OCI-LY1 (cell line): ENCODE measurements at regions not wholly inside any gene's neighbourhood (a gene's known extent, or its start where the extent isn't known, plus 50 kb on each side); places are given as distances from the start of the nearest gene placed in this dataset.
"Not testable (repeated sequence)": the region's sequence is repeated elsewhere in the genome, so short reads cannot be mapped to it uniquely, and the experiment has no call there.

Source experiments
- H2AFZ ChIP-seq: fragments of 200-600 bp; sonication (generic), shearing (Covaris generic); 2 replicates; pipeline ENCODE4 v1.6.0; 2014; ENCODE audit warnings: antibody characterized with exemption, mild to moderate bottlenecking, low read length
- H3F3A ChIP-seq: fragments of 200-600 bp; sonication (generic), shearing (Covaris generic); 2 replicates; pipeline ENCODE4 v1.6.0; 2014; ENCODE audit warnings: mild to moderate bottlenecking, antibody characterized with exemption, low read length, moderate library complexity; ENCODE audit not compliant: insufficient read depth
- H3K27ac ChIP-seq: fragments of 200-600 bp; sonication (generic); 2 replicates; pipeline ENCODE4 v1.5.1; 2014; ENCODE audit warnings: low read length, mixed run types, mild to moderate bottlenecking, low read depth; ENCODE audit not compliant: poor library complexity, severe bottlenecking
- H3K27me3 ChIP-seq: fragments of 200-600 bp; sonication (generic); 2 replicates; pipeline ENCODE4 v1.6.0; 2014; ENCODE audit warnings: antibody characterized with exemption, mild to moderate bottlenecking, low read length, moderate library complexity; ENCODE audit not compliant: insufficient read depth
- H3K36me3 ChIP-seq: fragments of 200-600 bp; sonication (generic); 2 replicates; pipeline ENCODE4 v1.6.1; 2014; ENCODE audit warnings: mild to moderate bottlenecking, antibody characterized with exemption, low read length, moderate library complexity, mixed read lengths; ENCODE audit not compliant: insufficient read depth
- H3K4me1 ChIP-seq: fragments of 200-600 bp; sonication (generic); 2 replicates; pipeline ENCODE4 v1.5.1; 2014; ENCODE audit warnings: mild to moderate bottlenecking, low read length, moderate library complexity; ENCODE audit not compliant: insufficient read depth, severe bottlenecking
- H3K4me2 ChIP-seq: fragments of 200-600 bp; sonication (generic), shearing (Covaris generic); 2 replicates; pipeline ENCODE4 v1.6.1; 2014; ENCODE audit warnings: low read length
- H3K4me3 ChIP-seq: fragments of 200-600 bp; sonication (generic); 2 replicates; pipeline ENCODE4 v1.5.1; 2014; ENCODE audit warnings: low read length, low read depth, mild to moderate bottlenecking, mixed read lengths; ENCODE audit not compliant: poor library complexity, severe bottlenecking
- H3K79me2 ChIP-seq: fragments of 200-600 bp; shearing (Covaris generic); 2 replicates; pipeline ENCODE4 v1.6.1; 2016; ENCODE audit warnings: mixed run types, low read length, mixed read lengths; ENCODE audit not compliant: insufficient read depth
- H3K9ac ChIP-seq: fragments of 200-600 bp; sonication (generic), shearing (Covaris generic); 2 replicates; pipeline ENCODE4 v1.6.1; 2014; ENCODE audit warnings: mild to moderate bottlenecking, low read length, mixed read lengths
- H3K9me2 ChIP-seq: fragments of 200-600 bp; sonication (generic), shearing (Covaris generic); 2 replicates; pipeline ENCODE4 v1.6.1; 2014; ENCODE audit warnings: low read depth, mild to moderate bottlenecking, low read length, mixed read lengths
- H3K9me3 ChIP-seq: fragments of 200-600 bp; shearing (Covaris generic); 2 replicates; pipeline ENCODE4 v1.6.1; 2014; ENCODE audit warnings: low read length, mixed read lengths
- H4K20me1 ChIP-seq: fragments of 200-600 bp; sonication (generic), shearing (Covaris generic); 2 replicates; pipeline ENCODE4 v1.6.0; 2016; ENCODE audit warnings: mild to moderate bottlenecking, low read length; ENCODE audit not compliant: insufficient read depth
- CTCF ChIP-seq: fragments of 200-600 bp; sonication (generic), shearing (Covaris generic); IDR thresholded peaks from 2 replicates; pipeline ENCODE4 v1.5.1; 2017; ENCODE audit warnings: mild to moderate bottlenecking, antibody characterized with exemption, low read length, moderate library complexity, mixed read lengths
- EZH2 ChIP-seq: fragments of 200-600 bp; sonication (generic), shearing (Covaris generic); IDR thresholded peaks from 2 replicates; pipeline ENCODE4 v1.8.0; 2017; ENCODE audit warnings: borderline replicate concordance, mixed run types, mild to moderate bottlenecking, antibody characterized with exemption, low read length, moderate library complexity, mixed read lengths

GRCh38 chr1:96887501-96887900, 165.9 kb downstream of the PTBP2 start:
- Histone ChIP-seq H3K4me1 (no peaks in the 10 kb centered on the region), H3F3A (no peaks in the 10 kb centered on the region), H4K20me1 (no peaks in the 10 kb centered on the region), H3K79me2 (no peaks in the 10 kb centered on the region), H3K9ac (no peak overlapping the region), H3K9me2 (no peaks in the 10 kb centered on the region), H3K4me3 (no peak overlapping the region), H3K4me2 (no peak overlapping the region), H2AFZ (no peak overlapping the region), H3K9me3 (no peaks in the 10 kb centered on the region), H3K27ac (no peak overlapping the region), H3K36me3 (no peaks in the 10 kb centered on the region), H3K27me3 (no peaks in the 10 kb centered on the region)
- TF ChIP-seq EZH2 (no peak), CTCF (no peak)

GRCh38 chr1:96901783-96902363, 180.3 kb downstream of the PTBP2 start:
- Histone ChIP-seq H3K9me2 (no peaks in the 10 kb centered on the region; the same call in 1 of the 2 replicates), H3K27me3 (no peaks in the 10 kb centered on the region), H3K4me3 (no peak overlapping the region), H3K4me1 (no peaks in the 10 kb centered on the region), H3F3A (no peaks in the 10 kb centered on the region), H3K4me2 (no peak overlapping the region), H2AFZ (no peak overlapping the region), H4K20me1 (no peaks in the 10 kb centered on the region), H3K36me3 (no peaks in the 10 kb centered on the region), H3K9me3 (no peaks in the 10 kb centered on the region; the same call in 1 of the 2 replicates), H3K79me2 (no peaks in the 10 kb centered on the region), H3K9ac (no peak overlapping the region), H3K27ac (no peak overlapping the region)
- no peak for TF ChIP-seq EZH2
- TF ChIP-seq CTCF = no peak

GRCh38 chr1:96912248-96912647, 190.7 kb downstream of the PTBP2 start:
- H3K27me3 ChIP-seq = no peaks in the 10 kb centered on the region
- no peak overlapping the region for H3K4me2 ChIP-seq
- no peaks in the 10 kb centered on the region for H4K20me1 ChIP-seq
- H3K9me2 ChIP-seq = no peaks in the 10 kb centered on the region
- no peaks in the 10 kb centered on the region for H3K4me1 ChIP-seq
- no peak overlapping the region for H2AFZ ChIP-seq
- H3K9ac ChIP-seq = no peak overlapping the region
- no peak overlapping the region for H3K27ac ChIP-seq
- no peak overlapping the region for H3K4me3 ChIP-seq
- H3K9me3 ChIP-seq = no peaks in the 10 kb centered on the region
- TF ChIP-seq EZH2 (no peak), CTCF (no peak)
- no peaks in the 10 kb centered on the region for H3K36me3 ChIP-seq
- no peaks in the 10 kb centered on the region for H3F3A ChIP-seq
- no peaks in the 10 kb centered on the region for H3K79me2 ChIP-seq

- H3K4me2 ChIP-seq, H3K27me3 ChIP-seq, H3K36me3 ChIP-seq, H3K79me2 ChIP-seq, H3K9me2 ChIP-seq, H3F3A ChIP-seq, H3K9me3 ChIP-seq, H2AFZ ChIP-seq, H3K27ac ChIP-seq, H4K20me1 ChIP-seq, H3K4me3 ChIP-seq, H3K9ac ChIP-seq, H3K4me1 ChIP-seq: not testable (repeated sequence)
Observed at GRCh38 chr1:96915701-96916100, 194.1 kb downstream of the PTBP2 start.
